ENCODE measurements at regions not wholly inside any gene's neighbourhood (a gene's known extent, or its start where the extent isn't known, plus 50 kb on each side); places are given as distances from the start of the nearest gene placed in this dataset.

- Mint-ChIP-seq H3K9me3 (no peaks in the 10 kb centered on the region), H3K27me3 (ENCODE audit: insufficient read depth, low read depth) (no peaks in the 10 kb centered on the region), H3K4me1 (no peaks in the 10 kb centered on the region), H3K27ac (no peak overlapping the region), H3K36me3 (no peaks in the 10 kb centered on the region), H3K4me3 (no peak overlapping the region)
- H3F3A ChIP-seq (ENCODE audit: low read depth) = no peaks in the 10 kb centered on the region
- H3K4me2 ChIP-seq = no peak overlapping the region
- H3K4me1 ChIP-seq = peaks cover 11% of the 10 kb centered on the region
- H3K9me3 ChIP-seq (ENCODE audit: low read depth) = no peaks in the 10 kb centered on the region
- H3K36me3 ChIP-seq = no peaks in the 10 kb centered on the region
- H3K27me3 ChIP-seq = no peaks in the 10 kb centered on the region
- no peak overlapping the region for H3K27ac ChIP-seq
- no peak for TF ChIP-seq EZH2 (IDR thresholded peaks at IDR 0.05)
- H3K4me3 ChIP-seq = no peak overlapping the region
- no peak overlapping the region for H3K9ac ChIP-seq
- no peaks in the 10 kb centered on the region for H3K79me2 ChIP-seq (ENCODE audit: low read depth)
- no peak overlapping the region for H2AFZ ChIP-seq (replicated peaks)
- no peak for DNase-seq (ENCODE audit: low spot score)
- no peaks in the 10 kb centered on the region for H4K20me1 ChIP-seq (ENCODE audit: low read depth)
Measured at GRCh38 chr18:68456985-68457384, 257.9 kb downstream of the TMX3 start.

- no peaks in the 10 kb centered on the region for H3K36me3 Mint-ChIP-seq
- no peak overlapping the region for H3K4me2 ChIP-seq
- H3K27ac Mint-ChIP-seq = no peak overlapping the region
Measured at GRCh38 chr18:68455229-68455603, 259.7 kb downstream of the TMX3 start.

GRCh38 chr18:68454511-68455228 lies 260.2 kb downstream of the TMX3 start:
- no peaks in the 10 kb centered on the region for H3K36me3 ChIP-seq

More at GRCh38 chr18:68455229-68455603, 259.7 kb downstream of the TMX3 start:
- Histone ChIP-seq H2AFZ (replicated peaks) (no peak overlapping the region), H4K20me1 (ENCODE audit: low read depth) (no peaks in the 10 kb centered on the region), H3K79me2 (ENCODE audit: low read depth) (no peaks in the 10 kb centered on the region), H3K27me3 (no peaks in the 10 kb centered on the region), H3K9ac (no peak overlapping the region), H3K9me3 (ENCODE audit: low read depth) (no peaks in the 10 kb centered on the region), H3K4me1 (no peaks in the 10 kb centered on the region), H3K27ac (no peak overlapping the region), H3F3A (ENCODE audit: low read depth) (no peaks in the 10 kb centered on the region), H3K36me3 (no peaks in the 10 kb centered on the region), H3K4me3 (no peak overlapping the region)
- no peak overlapping the region for H3K4me3 Mint-ChIP-seq
- H3K9me3 Mint-ChIP-seq = no peaks in the 10 kb centered on the region
- no peaks in the 10 kb centered on the region for H3K27me3 Mint-ChIP-seq (ENCODE audit: insufficient read depth, low read depth)
- no peak for DNase-seq (ENCODE audit: low spot score)
- no peak for TF ChIP-seq CTCF (IDR thresholded peaks at IDR 0.05)
- no peak for TF ChIP-seq EZH2 (IDR thresholded peaks at IDR 0.05)
- TF ChIP-seq EZH2phosphoT487 (IDR thresholded peaks at IDR 0.05) = no peak
- H3K4me1 Mint-ChIP-seq = no peaks in the 10 kb centered on the region

More at GRCh38 chr18:68454511-68455228, 260.2 kb downstream of the TMX3 start:
- no peaks in the 10 kb centered on the region for H3K9me3 ChIP-seq (ENCODE audit: low read depth)
- no peak overlapping the region for H3K4me2 ChIP-seq
- no peaks in the 10 kb centered on the region for H3K4me1 ChIP-seq
- H3F3A ChIP-seq (ENCODE audit: low read depth) = no peaks in the 10 kb centered on the region
- H4K20me1 ChIP-seq (ENCODE audit: low read depth) = no peaks in the 10 kb centered on the region
- no peaks in the 10 kb centered on the region for H3K4me1 Mint-ChIP-seq
- no peaks in the 10 kb centered on the region for H3K36me3 Mint-ChIP-seq
- no peak overlapping the region for H3K27ac Mint-ChIP-seq
- no peaks in the 10 kb centered on the region for H3K27me3 ChIP-seq
- no peak overlapping the region for H2AFZ ChIP-seq (replicated peaks)
- H3K4me3 ChIP-seq = no peak overlapping the region
- TF ChIP-seq EZH2 (IDR thresholded peaks at IDR 0.05) (no peak), EZH2phosphoT487 (IDR thresholded peaks at IDR 0.05) (no peak), CTCF (IDR thresholded peaks at IDR 0.05) (no peak)
- H3K27me3 Mint-ChIP-seq (ENCODE audit: insufficient read depth, low read depth) = no peaks in the 10 kb centered on the region
- H3K79me2 ChIP-seq (ENCODE audit: low read depth) = no peaks in the 10 kb centered on the region
- DNase-seq (ENCODE audit: low spot score) = no peak
- no peak overlapping the region for H3K9ac ChIP-seq
- H3K9me3 Mint-ChIP-seq = no peaks in the 10 kb centered on the region
- no peak overlapping the region for H3K27ac ChIP-seq
- no peak overlapping the region for H3K4me3 Mint-ChIP-seq
